Hematopoietic multipotent progenitor cell treated with erythropoietin and hydrocortisone succinate and interleukin-3 and kit ligand, for 4 days (in vitro differentiated cells): ENCODE measurements at regions not wholly inside any gene's neighbourhood (a gene's known extent, or its start where the extent isn't known, plus 50 kb on each side); places are given as distances from the start of the nearest gene placed in this dataset.

Source experiments
- DNase-seq: peaks from one replicate; pipeline ENCODE4 v3.0.0-alpha.2; 2015

DNA sequence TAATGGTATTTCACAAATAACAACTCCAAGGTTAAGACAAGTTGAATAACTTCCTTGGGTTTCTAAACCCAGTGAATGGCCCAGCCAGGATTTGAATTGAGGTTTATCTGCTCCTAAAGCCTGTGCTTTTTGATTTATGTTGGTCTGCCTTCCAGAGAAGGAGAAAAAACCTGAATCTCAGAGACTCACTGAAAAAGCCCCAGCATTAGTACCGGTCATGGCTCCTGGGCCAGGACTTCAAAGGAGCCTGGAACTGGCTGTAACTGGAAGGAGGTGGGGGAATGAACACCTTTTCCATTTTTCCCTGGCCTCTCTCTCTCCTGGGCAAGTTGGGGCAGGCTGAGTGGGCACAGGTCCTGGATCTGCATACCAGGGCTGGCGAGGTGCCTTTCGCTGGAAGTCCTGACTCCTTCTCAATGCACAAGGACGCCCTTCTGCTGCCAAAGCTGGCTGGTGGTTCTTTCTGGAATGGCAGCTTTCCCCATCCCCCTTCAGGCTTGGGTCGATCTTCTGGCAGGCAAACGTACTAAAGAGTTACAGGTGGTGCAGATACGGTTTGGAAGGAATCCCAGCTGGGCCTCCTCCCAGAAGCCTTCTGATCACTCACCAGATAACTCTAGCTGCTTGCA lies 268.2 kb downstream of the PTEN start:
- no peak for DNase-seq

DNA sequence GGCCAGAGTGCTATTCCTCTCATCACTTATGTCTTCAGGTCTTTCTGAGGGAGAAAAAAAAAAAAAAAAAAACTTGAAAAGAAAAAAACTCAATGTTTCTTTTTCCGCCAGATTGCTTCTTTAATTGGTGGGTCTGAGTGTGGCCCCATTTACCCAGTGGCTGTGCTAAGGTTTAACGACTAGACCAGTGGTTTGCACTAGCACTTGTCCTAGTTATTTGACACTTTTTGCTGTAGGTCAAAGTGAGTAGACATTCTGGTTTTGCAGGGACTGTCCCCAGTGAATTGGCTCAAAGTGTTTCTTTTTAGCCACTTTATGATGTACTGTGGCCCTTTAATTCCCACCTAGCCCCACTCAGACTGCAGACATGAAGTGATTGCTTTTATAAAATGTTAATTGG lies 273.3 kb downstream of the PTEN start:
- DNase-seq = no peak

DNA sequence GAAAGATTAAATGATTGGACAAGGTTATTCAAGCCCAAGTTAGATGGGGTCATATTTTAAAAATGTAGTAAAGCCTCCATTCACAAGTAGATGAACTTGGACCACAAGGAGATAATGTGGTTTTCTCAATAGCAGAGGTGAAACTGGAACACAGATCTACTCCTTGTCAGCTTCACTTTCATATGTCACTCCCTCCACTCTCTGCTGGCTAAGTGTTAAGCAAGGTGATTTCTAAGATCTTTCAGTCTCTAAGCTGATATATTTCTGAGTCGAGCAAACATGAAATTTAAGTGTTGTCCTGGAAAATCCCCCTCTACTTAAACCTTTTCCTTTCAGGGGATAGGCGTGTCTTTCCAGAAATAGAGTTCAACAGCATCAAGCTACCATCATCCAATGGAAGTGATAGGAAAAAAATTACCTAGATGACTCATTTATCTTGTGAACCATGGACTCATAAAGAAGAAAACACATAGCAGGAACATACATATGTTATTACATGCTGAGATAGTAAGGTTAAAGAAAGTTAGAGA lies 275.0 kb downstream of the PTEN start:
- DNase-seq = no peak

DNA sequence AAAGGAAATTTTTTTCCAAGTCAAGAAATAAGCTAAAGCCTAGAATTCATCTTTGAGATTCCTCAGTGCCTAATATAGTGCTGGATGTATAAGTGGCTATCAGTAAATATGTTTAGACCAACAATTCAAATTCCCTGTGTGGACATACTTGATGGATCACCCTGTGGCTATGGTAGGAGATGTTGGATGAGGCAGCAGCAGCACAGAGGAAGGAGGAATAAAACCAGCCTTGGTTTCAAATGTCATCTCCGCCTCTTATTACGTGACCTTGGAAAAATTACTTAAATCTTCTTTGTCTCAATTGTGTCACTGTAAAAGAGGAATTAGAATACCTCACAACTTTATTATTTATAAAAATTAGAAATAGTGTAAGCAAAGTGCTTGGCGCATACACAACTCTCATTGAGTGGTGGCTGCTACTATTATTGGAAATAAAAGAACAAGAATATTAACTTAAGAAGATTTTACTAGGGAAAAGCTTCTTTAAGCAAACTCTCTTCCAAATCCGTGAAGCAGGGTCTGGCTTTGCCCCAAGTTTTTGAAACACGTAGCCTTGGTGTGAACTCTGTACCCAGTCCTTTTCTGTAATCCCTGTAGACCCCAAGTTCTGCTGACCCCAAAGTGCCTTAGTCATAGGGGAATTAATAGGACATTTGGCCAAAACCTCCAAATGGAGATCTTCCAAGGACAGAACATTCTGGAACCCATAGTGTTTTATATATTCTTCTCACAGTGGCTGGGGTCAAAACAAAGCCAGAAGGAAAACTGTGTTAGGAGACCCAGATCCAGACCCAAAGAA lies 283.8 kb downstream of the PTEN start:
- DNase-seq = no peak

DNA sequence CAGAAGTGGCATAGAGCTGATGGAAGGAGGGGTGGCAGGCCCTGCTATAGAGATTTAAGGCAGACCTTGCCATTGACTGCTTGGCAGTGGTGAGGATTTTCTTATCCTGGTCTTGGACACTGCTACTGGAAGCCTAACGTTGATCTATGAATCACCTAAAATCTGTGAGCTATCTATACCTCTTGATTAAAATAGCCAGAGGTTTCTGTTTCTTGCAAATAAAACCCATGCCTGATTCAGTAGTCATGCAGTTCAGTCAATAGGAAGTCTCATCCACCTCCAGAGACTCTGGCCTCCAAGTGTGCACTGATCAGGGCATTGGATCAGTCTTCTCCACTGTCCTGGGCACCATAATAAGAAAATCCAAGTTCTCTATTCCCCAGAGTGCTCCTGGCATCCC lies 286.5 kb downstream of the PTEN start:
- no peak for DNase-seq

DNA sequence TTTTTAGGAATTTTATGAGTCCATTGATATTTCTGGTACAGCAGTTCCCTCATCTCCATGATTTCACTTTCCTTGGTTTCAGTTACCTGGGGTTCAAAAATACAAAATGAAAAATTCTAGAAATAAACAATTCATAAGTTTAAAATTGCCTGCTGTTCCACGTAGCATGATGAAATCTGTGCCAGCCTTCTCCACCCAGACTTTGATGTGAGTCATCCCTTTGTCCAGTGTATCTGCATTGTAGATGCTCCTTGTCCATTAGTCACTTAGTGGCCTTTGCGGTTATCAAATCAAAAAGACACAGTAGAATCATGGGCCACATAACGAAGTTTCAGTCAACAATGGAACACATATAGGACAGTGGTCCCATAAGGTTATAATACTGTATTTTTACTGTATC lies 286.9 kb downstream of the PTEN start:
- no peak for DNase-seq

DNA sequence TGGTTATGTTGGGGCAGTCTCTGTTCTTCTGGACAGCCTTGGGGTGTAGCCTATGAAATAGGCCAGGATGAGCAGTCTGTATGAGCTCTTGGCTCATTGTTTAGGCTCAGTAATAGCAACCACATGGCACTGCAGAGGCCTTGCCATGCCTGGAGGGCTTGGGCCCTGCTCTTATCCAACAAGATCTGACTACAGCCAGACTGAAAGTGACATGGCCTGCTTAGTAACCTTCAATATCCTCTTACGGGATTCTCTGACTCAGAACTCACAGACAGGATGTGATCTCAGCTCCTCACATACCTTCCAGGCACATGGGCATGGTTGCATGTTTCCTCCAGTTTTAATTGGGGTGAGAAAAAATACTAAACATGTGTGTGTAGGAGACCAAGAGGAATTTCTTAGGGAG lies 289.3 kb downstream of the PTEN start:
- no peak for DNase-seq

DNA sequence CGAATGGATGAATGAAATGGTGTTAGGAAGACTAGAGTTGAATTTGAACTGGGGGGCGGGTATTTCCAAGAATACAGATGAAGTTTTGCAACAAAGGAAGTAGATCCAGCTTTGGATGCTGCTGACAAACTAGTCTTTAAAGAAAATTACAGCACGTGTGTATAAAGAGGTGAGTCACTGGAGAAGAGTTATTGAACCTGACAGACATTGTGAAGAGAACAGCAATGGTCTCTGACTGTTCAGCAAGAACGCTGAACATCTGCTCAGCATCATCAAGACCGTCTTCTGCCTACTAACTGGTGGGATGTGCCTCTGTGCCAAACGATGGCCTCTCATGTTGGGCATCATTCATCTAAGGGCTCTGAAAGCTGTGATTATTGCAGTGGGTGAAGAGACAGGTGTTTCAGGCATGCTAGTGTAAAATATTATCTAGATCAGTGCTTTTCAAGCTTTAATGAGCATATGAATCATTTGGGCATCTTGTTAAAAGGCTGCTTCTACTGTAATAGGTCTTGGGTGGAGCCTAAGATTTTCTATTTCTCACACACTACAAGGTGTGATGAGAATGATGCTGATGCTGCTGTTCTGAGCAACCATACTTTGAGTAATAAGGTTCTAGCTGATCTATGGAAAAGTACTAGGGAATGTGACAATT lies 291.3 kb downstream of the PTEN start:
- DNase-seq = no peak

DNA sequence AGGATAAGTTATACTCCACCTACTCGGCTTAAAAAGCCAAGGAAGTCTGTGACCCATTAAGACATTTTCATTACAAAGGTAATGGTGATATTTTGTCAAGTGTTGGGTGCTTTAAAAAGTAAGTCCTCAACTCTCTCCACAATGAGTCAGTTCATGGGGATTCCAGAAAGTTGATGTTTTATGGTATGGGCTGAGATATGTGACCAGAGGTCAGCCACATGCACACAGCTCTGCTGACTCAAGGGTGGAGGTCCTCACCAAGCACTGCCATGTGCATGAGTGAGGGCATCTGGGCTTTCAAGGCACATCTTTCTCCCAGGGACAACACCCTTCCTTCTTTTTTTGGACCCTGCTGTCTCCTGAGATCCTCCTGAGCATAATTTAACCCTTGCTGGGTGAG lies 292.9 kb downstream of the PTEN start:
- DNase-seq = no peak

DNA sequence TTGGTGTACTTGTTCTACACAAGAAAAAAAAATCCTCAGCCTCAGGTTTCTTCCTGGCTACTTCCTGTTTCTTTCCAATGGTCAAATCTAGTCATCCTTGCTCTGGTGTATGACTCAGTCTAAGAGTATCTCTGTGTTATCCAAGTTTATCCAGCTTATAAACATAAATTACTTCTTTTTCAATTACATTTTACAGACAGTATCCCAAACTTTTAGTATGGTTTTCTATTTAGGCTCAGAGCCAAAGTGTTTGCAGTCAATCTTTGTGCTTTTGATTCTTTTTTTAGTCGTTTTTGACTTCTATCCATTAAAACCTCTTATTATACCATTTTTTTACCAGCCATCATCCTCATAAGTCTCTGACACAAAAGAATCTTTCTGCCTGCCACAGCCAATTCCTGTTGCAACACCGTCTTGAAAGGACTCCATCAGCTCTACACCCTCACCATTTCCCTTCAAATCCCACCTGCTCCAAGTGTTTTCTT lies 294.6 kb downstream of the PTEN start:
- DNase-seq = peak; percentile 19

DNA sequence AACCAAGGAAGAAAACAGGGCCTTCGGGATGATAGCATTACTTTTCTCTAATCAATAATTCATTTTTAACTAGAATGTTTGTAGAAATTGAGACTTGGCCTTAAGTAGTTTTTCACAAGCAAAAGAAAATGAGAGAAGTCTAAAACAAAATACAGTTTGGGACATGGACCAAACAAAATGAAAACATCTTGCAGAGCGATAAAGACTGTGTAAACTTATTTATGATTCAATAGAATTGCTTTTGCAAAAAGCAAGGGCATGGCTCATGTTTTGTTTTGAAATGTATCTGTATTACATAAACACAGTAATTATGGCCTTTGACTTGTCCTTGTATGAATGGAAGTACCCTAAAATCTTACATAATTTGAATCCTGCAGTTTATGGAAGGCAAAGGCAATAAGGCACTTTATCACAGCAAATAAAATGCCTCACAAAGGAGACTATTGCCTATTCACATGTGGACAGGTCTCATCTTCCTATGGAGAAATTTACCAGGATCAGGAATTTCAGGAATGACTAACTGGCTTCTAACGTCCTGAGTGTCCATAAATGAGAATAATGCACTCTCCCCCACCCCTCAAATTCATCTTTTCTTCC lies 295.2 kb downstream of the PTEN start:
- DNase-seq = no peak

DNA sequence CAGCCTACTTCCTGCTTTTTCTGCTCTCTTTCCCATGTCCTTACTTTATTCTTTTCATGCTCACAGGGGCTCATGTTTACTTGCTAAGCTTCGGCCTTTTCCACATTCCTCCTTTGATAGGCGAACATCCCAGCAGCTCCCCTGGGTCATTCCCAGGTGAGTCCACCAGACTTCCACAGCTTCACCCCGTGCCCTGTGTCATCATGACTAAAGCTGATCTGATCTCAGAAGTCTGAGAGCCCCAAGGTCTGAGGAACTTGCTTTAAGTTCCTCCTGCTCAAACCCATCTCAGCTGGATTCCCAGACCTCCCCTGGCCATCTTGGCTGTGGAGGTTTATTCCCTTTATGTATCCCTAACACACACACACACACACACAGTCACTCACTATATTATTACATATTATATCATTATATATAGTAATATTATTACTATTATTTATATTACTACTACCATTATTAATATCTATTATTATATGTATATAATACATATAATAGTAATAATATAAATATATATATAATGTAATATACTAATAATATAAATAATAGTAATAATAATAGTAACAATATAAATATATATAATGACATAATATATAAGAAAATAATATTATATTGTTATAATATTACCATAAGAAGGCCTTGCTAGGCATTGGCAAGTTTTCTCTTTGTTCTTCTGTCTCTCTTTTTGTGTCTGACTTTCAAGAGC lies 295.9 kb downstream of the PTEN start:
- peak; percentile 12 for DNase-seq

DNA sequence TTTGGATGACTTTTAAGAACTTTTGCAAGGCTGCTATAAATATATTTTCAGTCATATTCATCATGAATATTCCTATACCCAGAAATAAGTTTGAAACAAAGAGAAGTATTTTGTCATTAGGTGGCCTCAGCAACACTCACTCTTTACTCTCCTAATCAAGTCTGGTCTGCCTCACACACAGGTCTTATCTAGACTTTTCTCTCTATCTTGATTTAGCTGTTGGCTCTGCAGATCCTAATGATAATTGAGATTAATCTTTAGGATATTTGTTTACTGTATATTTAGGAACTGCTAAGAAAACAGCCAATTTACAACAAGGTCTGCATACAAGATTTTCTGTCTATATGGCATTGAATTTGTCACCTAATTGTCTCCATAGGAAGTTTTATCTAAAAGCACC lies 297.6 kb downstream of the PTEN start:
- no peak for DNase-seq

DNA sequence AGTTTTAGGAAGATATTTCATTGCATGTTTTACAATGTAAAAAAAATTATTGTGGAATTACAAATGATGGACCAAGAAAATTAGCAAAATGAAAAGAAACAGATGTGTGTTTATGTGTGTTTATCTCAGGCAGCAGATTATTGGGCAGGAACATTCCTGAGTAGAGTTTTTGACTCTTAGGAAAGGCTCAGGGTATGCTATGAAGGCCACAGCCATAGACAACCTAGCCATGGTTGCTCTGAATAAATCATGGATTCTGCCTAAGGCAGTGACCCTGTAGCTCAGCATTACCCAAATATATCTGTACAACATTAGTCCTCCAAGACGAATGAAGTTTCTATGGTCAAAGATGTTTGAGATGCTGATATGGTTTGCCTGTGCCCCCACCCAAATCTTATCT lies 298.3 kb downstream of the PTEN start:
- no peak for DNase-seq

DNA sequence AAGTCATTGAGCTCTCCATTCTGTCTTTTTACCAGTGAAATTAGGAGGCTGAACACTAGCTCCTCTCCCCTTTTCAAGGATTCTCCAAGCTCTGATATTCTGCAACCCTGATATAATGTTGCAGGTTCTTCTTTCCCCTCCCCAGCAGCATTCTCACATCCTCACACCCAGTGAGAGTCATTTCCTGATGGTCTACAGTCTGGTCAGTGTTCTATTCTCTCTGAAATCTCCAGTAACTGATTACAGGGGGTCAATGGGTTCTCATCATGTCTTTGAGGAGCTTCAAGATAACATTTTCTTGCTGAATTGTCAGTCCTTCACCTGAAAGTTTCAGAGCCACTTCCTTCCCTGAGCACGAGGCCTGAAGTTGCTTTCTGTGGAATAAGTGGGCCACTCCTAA lies 299.4 kb downstream of the PTEN start:
- no peak for DNase-seq

DNA sequence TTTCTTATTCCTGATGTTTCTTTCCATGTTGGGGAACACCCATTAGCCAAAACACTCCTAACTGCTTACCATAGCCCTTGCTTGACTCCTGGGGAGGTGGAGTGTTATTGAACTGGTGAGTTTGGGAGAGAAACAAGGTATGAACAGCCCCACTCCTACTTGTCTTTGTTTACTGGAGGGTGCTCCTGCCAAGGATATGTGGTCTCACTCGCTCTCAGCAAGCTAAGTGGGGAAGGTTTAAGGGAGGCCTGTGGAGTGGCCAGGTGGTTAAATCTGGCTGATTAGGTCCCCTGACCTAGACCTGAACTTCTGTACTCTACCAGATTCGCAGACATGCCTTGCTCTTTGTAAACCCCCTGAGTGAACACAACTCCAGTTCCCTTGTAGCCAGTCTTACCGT lies 300.1 kb downstream of the PTEN start:
- no peak for DNase-seq

DNA sequence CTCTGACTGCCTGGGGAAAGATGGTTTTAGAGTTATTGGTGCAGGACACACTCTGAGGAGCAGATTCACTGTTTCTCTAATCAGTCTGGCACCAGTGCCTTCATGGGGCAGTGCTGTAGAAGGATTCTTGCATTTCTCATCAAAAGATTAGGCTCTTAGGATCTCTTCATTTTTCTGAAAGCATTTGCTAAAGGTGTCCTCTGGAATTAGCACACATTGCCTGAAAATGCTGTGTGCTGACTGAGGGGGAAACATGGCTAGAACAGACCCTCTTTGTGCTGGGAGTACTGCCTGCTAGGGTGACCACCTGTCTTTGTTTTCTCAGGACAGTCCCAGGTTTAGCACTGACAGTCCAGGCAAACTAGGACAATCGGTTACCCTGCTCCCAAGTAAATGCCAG lies 301.0 kb downstream of the PTEN start:
- DNase-seq = no peak

DNA sequence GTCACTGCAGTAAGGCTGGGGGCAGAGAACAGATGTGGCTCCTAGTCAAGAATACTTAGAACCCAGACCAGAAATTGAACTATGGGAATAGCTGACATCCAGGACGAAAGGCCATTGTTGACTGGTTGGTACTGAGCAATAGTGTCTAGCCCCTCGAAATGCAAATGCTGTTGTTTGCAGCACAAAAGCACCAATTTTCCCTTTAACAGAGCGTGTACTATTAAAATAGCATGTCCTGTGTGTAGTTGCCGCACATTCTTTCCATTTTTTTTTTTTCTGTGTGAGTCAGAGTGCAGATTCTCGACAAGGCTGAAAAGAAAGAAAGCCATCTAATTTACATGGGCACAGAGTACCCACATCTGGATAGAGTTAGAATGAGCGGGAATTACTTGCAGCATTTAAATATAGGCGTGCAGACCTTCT lies 302.4 kb downstream of the PTEN start:
- no peak for DNase-seq

DNA sequence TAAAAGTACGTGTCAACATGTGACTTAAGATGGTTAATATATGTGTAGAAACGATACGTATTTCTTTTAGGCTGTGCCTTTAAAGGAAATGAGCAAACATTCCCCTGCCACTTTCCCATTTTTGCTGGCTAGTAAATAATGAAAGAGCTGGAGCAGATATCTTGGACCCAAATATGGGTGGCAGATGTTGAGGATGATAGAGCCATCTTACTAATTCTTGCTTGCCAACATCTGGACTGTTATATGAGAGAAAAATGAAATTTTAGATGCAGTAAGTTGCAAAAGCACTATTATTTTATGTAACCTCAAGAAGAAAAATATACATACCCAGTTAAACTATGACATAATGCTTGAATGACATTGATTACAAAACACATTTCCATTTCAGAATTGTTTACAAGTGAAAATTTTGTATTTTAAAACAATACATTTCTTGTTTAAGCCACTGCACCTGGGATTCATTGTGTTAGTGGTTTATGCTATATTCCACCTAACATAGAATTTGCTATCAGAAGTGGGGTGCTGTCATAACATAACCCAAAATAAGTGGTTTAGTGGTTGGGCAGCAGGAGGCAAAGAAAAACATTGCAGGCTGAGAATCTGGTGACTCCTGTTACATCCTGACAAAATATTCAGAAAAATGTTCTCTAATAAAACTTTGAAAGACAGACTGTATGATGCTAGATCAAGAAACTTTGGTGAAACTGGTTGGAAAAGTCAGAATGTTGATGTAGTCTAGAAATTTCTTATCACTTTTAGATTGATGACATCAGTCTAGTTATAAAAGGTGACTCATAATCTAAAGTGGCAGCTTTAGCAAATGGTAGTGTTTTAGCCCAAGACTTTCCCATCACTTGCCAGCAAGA lies 305.0 kb downstream of the PTEN start:
- DNase-seq = no peak

DNA sequence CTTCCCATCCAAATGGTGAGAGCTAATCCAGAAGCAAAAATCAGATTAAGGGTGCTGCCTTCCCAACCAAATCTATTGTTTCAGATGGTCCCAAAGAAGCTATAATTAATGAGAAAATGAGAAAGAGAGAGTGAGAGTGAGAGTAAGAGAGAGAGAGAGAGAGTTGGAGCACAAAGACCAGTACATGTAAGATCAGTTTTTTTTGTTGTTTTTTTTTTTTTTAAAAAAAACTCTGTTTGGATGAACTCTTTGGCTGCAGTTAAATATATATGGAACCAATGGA lies 305.6 kb downstream of the PTEN start:
- DNase-seq = no peak

DNA sequence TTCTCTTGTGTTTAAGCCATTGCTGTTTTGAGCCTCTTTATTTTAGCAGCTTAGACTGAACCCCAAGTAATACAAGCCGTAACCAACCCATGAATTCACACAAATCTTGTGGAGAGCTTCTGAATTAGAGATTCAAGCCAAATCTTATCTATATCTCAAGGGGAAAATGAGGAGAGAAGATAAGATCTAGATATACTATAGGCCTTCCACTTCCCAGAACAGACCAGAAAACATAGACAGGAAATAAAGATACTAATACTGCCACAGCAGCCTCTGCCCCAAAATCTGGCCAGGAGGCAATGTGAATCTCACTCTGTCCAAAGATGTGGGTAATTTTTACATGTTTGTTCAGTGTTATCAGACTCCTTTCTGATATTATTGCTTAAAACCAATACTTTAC lies 307.2 kb downstream of the PTEN start:
- DNase-seq = no peak

DNA sequence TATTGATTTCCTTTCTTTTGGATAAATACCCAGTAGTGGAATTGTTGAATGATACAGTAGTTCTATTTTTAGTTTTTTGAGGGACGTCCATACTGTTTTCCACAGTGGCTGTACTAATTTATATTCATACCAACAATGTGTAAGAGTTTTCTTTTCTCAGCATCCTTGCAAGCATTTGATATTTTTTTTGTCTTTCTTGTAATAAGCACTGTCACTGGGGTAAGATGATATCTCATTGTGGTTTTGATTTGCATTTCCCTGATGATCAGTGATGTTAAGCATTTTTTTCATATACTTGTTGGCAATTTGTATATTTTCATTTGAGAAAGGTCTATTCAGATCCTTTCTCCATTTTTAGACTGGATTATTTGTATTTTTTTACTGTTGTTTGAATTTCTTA lies 308.7 kb downstream of the PTEN start:
- peak; percentile 37 for DNase-seq
